NAMALWA (cell line): ENCODE measurements at regions not wholly inside any gene's neighbourhood (a gene's known extent, or its start where the extent isn't known, plus 50 kb on each side); places are given as distances from the start of the nearest gene placed in this dataset.

Source experiments
- DNase-seq: peaks from one replicate; pipeline ENCODE4 v3.0.0-alpha.2; 2015; ENCODE audit warnings: low spot score

GRCh38 chr13:40076765-40077362 is 421.4 kb downstream of the COG6 start:
- no peak for DNase-seq

DNA sequence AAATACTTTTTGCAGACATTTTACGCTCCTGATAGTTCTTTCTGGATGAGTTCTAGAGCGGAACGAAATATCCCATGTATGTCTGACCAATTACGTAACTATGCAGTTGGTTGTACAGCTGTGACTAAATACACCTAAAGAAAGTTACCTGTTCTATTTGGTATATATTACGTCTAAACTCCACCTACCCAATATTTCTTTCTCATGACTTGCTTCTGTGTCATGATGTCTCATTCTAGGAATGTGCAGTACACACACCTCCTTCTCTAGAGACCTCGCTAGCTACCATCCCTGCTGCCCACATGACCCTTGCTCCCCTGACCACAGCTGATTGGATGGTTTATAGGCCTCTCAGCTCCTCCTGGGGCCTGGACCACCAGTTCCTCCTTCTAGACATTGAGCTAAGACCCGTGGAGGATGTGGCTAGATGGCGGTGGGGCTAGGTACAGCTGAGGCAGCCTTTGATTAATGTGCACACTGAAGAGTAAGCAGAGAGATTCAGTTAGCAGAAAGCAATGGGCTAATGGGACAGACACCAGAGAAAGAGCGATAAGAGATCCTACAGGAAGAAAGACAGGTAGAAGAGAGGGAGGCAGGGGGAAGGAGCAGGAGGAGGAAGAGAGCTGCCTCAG is 422.1 kb downstream of the COG6 start:
- DNase-seq, result no peak

- DNase-seq, result no peak
Measured at GRCh38 chr13:40079721-40080120, 424.3 kb downstream of the COG6 start.

DNA sequence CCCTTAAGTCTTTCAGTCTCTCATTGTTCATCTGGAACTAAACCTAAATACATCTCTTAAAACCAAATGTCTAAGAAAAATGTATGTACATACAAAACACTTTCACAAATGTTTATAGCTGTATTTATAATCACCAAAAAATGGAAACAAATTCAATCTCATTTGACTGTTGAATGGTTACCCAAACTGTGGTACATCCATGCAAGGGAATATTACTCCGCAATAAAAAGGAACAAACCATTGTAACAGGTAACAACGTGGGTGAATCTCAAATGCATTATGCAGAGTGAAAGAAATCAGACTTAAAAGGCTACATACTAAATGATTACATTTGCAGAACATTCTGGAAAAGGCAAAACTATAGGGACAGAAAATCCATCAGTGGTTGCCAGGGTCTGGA is 425.2 kb downstream of the COG6 start:
- DNase-seq, result no peak

- DNase-seq, result no peak
Measured at GRCh38 chr13:40082639-40083038, 427.2 kb downstream of the COG6 start.

DNA sequence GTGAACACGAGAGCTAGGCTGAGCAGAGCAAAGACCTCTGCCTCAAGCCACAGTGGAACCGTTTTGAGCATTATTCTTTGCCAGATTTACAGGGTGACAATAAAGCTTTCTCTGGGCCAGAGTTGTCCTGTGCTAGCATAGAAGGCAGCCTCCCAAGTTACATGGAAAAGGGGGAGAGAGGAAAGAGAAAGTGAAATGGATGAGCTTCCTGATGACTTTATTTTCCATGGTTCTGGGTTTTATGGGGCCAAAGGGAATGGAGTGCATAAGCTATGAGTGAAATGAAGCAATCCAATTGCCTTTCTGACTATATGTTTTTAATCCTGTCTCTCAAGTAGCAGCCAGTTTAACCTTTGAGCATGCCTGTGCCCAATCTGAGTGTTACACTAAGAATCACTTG is 428.4 kb downstream of the COG6 start:
- DNase-seq, result no peak

DNA sequence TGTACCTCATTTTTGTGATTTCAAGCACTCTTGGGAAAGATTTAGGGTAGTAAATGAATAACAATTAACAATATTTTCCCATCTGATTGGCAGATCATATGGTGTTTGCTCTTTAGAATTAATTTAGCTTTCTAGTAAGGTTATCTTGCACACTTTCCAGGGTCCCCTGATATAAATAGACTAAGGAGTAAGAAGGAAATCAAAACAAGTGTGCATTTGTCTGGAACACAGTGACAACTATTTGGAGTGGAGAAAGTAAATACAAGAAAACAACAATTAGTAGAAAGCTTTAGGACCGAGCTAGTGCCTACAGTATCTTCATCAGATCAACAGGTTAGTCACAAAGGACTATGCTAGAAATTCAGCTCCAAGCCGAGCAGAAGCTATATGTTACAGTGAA is 429.5 kb downstream of the COG6 start:
- no peak for DNase-seq

DNA sequence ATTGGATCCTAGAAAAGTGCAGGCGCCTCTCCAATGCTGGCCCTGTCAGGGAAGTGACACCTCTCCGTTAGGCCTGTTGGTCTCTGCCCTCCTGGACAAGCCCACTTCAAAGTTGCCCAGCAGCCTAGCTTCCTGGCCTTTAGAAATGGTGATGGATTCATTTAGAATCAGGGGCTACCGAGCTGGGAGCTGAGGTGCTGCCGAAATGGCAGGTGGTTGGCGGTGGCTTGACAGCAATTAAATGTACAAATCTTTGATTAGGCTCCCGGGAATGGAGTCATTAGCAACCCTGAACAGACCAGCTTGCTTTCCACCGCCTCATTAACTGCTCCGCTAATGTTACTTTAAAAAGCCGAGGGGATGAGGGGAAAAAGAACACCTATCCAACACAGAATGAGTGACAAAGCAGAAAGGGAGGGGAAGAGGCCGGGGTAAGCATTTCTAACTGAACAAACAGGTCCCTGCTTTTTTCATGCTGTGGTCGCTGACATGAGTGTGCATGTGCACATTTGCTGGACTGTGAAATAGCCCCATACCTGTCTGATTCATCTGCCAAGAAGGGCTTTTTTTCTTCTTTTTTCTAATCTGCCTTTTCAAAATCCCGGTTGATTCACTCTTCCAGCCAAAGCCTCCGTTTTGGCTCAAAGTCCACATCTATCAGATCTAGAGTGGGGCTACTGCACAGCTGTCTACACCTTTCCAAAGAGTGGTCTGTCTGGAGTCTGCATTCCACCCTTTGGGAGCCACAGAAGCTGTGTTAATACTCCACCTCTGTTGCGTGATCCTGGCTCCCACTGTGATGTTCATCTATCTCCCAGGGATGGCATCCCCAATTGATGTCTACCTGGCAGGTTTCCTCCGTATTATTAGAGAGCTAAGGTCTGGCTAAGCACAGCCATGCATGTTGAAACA is 431.9 kb downstream of the COG6 start:
- no peak for DNase-seq

DNA sequence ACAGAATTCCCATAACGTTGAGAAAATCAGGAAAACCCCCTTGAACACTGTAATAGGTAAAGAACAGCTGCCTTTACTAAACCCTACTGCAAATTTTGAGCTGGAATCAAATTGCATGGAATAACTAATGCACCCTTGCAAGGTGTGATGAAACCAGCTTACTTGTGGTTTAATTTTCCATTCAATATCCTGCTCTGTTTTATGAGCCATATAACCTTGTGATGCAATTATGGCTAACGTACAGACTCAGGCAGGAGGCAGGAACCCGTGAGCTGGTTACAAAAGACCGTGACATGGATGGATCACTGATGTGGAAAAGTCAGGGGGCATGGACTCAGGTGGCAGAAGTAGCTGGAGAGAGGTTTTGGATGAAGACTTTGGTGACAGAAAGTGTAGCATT is 438.6 kb downstream of the COG6 start:
- no peak for DNase-seq

GRCh38 chr13:40095695-40096356 is 440.4 kb downstream of the COG6 start:
- no peak for DNase-seq

GRCh38 chr13:40096357-40096901 is 441.0 kb downstream of the COG6 start:
- DNase-seq, result peak; percentile 3

DNA sequence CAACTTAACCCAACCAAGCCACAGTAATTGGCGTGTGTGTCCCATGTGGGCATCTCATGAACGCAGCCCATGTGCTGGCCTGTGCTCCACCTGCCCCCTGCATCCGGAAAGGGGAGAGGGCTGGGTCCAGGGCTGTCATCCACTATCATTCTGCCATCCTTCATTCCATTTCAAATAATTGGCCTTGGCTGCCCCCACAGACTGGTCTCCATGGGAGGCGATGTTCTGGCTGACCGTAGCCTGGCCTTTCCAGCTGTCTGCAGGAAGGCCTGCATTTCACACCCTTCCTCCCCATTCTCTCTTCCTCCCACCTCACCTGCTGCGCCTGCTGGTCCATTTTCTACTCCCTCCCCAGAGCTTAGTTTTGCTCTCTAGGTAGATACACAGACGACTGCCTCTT is 442.8 kb downstream of the COG6 start:
- DNase-seq, result no peak

GRCh38 chr13:40101708-40102359 is 446.4 kb downstream of the COG6 start:
- DNase-seq, result no peak

- DNase-seq, result no peak
Measured at GRCh38 chr13:40102360-40102727, 446.9 kb downstream of the COG6 start.

GRCh38 chr13:40102854-40103253 is 447.4 kb downstream of the COG6 start:
- no peak for DNase-seq

DNA sequence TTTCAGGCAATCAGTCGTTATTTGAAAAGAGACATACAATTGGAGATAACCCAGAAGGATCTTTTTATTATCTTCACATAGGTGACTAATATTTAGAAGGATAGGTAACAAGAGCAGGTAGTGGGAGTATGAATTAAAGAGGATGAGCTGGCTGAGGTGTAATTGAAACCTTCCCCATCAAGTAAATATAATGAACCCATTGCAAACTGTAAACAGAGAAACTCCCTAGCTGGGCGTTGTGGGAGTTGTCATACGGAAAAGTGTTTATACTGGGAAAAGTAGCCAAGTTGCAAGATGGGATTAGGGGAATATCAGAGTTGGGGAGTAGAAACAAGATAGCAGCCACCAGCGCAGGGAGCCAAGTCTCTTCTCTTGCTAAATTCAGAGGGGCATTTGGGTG is 448.4 kb downstream of the COG6 start:
- no peak for DNase-seq

DNA sequence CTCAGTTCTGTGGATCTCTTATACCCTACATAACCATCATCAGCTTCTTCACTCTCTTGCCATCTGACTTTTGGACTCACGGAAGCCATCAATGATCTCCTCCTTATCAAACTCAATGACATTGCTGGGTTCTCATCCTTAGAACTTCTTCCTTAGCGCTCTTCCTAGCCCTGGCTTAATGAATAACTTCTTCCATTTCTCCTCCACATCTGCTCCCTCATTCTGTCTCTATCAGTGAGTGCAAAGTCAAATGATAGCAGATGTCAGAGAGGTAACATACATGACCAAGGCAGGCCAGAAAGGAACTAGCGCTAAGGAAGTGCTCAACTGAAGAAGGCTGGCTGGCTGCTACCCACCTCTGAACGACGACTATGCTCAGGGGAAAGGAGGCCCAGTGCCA is 449.8 kb downstream of the COG6 start:
- DNase-seq, result no peak

DNA sequence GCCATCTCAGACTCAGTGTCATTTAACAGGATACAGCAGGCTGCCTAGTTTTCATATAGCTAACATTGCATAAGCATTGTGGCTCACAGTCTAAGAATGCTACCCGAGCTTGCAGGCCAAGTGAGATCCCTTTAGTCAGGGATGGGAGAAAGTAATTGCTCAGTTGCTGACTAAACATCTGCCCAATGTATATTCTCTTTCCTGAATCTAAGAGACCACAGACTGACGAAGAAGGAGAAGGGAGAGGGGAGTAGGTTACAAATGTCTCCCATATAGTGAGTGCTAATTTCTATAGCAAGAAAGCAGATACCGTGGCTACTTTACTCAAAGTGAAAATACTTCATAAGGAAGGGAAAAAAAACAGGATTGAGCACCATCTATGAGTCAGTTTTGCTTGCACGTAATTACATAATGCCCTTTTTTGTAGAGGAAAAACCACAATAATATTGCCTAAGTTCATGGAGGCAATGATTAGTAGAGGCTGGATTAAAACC is 453.9 kb downstream of the COG6 start:
- DNase-seq, result no peak

DNA sequence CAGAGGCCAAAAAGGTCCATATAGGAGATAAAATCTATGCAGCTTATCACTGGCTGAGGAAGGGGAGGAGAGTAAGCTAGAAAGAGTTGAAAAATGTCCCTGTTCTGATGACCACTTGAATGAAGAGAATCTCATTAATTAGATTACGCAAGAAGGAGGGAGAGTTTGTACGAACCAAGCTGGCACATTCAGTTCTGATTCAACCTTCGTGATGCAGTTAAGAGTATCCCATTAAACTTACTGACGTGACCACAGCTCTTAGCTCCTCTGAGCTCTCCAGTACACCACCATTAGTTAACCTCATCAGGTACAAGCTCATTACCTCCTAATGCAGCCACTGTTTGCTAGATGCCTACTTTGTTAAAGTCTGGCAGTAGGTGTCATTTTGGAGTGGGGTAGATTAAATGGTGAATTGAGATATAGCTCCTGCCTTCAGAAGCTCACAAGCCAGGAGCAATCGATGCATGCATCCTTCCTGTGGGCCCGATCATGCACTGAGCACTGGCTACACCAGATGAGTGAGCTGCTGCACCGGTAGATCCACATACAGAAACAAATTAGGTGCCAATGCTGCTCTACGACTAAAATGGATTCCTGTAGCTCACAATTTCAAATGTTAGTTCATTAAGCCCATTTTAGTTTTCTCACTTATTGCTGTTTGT is 458.3 kb downstream of the COG6 start:
- no peak for DNase-seq

- no peak for DNase-seq
Measured at GRCh38 chr13:40114305-40114896, 458.9 kb downstream of the COG6 start.

GRCh38 chr13:40115426-40115825 is 460.0 kb downstream of the COG6 start:
- DNase-seq, result no peak
